Cerebellar nuclear complex (tissue), 1 donor: ENCODE measurements at regions not wholly inside any gene's neighbourhood (a gene's known extent, or its start where the extent isn't known, plus 50 kb on each side); places are given as distances from the start of the nearest gene placed in this dataset.
"Not testable (repeated sequence)": the region's sequence is repeated elsewhere in the genome, so short reads cannot be mapped to it uniquely, and the experiment has no call there.

Experiments used
- DNase-seq, 2 experiments: peaks; one replicate each; lab custom pipeline; 2025; lab: John Stamatoyannopoulos, UW

- DNase-seq: no peak
These were observed 506.9 kb upstream of the ZNF804A start for GRCh38 chr2:184091456-184091855.

GRCh38 chr2:184113696-184114403 lies 484.5 kb upstream of the ZNF804A start:
- no peak for DNase-seq

GRCh38 chr2:184114439-184114838 lies 483.9 kb upstream of the ZNF804A start:
- DNase-seq: no peak

- DNase-seq: no peak
These were observed 478.1 kb upstream of the ZNF804A start for GRCh38 chr2:184119989-184120800.

GRCh38 chr2:184125867-184126266 lies 472.5 kb upstream of the ZNF804A start:
- DNase-seq: no peak

- no peak for DNase-seq
These were observed 469.3 kb upstream of the ZNF804A start for GRCh38 chr2:184129073-184129472.

GRCh38 chr2:184137955-184138354 lies 460.4 kb upstream of the ZNF804A start:
- DNase-seq: no peak

GRCh38 chr2:184141866-184142265 lies 456.5 kb upstream of the ZNF804A start:
- no peak for DNase-seq

- DNase-seq: no peak
These were observed 443.9 kb upstream of the ZNF804A start for GRCh38 chr2:184154438-184154837.

- no peak for DNase-seq
These were observed 442.5 kb upstream of the ZNF804A start for GRCh38 chr2:184155791-184156190.

GRCh38 chr2:184157141-184157540 lies 441.2 kb upstream of the ZNF804A start:
- no peak for DNase-seq

- DNase-seq: no peak
These were observed 435.9 kb upstream of the ZNF804A start for GRCh38 chr2:184162426-184162825.

GRCh38 chr2:184168823-184169222 lies 429.5 kb upstream of the ZNF804A start:
- not testable (repeated sequence) for DNase-seq

GRCh38 chr2:184169366-184169765 lies 429.0 kb upstream of the ZNF804A start:
- no peak for DNase-seq

- DNase-seq: no peak
These were observed 423.7 kb upstream of the ZNF804A start for GRCh38 chr2:184174493-184175104.

- DNase-seq: no peak
These were observed 420.1 kb upstream of the ZNF804A start for GRCh38 chr2:184178229-184178628.

- DNase-seq: no peak
These were observed 411.9 kb upstream of the ZNF804A start for GRCh38 chr2:184186436-184186835.

GRCh38 chr2:184187421-184187971 lies 410.8 kb upstream of the ZNF804A start:
- DNase-seq: no peak

GRCh38 chr2:184190725-184191124 lies 407.6 kb upstream of the ZNF804A start:
- no peak for DNase-seq

GRCh38 chr2:184192649-184193048 lies 405.7 kb upstream of the ZNF804A start:
- no peak for DNase-seq

- DNase-seq: no peak
These were observed 400.9 kb upstream of the ZNF804A start for GRCh38 chr2:184197413-184197812.

GRCh38 chr2:184198791-184199190 lies 399.5 kb upstream of the ZNF804A start:
- not testable (repeated sequence) for DNase-seq

- no peak for DNase-seq
These were observed 399.1 kb upstream of the ZNF804A start for GRCh38 chr2:184199274-184199673.
